ENCODE measurements at regions not wholly inside any gene's neighbourhood (a gene's known extent, or its start where the extent isn't known, plus 50 kb on each side); places are given as distances from the start of the nearest gene placed in this dataset.

DNA sequence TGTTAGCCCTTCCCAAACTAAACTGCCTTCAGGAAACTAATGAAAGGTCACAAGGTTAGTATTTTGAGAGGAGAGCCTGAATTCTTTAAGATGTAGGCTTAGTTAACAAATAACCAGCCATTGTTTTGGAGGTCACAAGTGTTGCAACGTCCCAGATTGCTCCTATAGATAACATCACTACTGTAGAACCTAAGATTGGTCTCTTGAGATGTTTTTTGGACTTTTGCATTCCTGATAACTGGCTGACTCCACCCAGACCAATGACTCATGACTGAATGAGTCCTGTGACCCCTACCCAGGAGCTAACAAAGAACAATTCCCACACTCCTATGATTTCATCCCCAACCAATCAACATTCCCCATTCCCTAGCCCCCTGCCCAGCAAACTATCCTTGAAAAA, 178.8 kb downstream of the SCP2D1 start:
- DNase-seq (ENCODE audit: low read depth in 2 of 3, low spot score in 1 of 3), result no peak

DNA sequence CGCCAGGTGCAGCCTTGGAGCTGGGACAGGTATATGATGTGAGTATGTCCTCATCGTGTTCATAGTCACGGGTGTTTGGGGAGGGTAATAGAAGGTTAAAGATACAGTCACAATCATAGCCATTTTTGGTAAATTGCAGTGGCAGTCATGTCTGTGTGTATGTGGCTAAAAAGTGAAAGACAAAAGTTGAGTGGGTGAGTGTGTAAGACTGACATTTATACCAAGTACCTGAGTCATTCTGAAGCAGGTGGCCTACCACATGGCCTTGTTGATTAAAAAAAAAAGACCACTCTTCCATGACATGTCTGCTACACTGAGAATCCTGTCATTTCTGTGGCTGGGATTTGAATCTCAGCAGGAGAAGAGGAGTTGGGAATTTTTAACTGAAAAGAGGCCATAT, 181.9 kb downstream of the SCP2D1 start:
- no peak for DNase-seq (ENCODE audit: low read depth in 2 of 3, low spot score in 1 of 3)

DNA sequence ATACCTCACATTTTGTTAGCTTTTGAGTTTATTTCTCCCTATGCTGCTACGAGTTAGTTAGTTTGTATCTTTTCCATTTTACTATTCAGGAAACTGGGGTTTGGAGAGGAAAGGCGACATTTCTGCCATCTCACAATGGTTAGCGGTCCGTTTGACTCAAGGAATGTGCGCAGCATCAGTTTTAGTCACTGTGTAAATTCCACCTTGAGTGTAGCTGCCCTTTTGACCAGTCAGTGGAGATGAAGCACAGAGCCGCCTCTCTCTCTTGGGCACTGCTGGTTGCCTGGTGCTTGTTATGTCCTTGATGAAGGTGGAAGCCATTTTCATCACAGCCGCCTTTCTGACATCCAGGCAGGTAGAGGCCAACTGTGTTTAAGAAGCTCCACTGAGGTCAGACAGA, 185.5 kb downstream of the SCP2D1 start:
- no peak for DNase-seq (ENCODE audit: low read depth in 2 of 3, low spot score in 1 of 3)

DNA sequence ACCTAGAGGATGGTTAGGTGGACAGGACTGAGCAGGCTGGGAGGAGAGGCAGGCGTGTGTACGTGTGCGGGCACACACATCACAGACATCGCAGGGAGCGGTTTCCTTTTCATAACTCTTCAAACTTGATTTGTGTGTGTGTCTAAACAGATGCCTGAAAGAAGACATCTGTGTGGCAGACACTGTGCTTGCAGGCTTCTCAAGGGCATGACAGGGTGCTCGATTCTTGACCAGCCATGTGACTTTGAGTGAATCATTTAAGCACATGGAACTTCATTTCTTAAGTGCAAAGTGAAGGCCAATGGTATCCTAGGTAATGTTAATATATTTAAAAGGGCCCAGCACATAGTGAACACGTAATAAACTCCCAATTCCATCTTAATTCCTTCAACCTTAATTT, 186.5 kb downstream of the SCP2D1 start:
- no peak for DNase-seq (ENCODE audit: low read depth in 2 of 3, low spot score in 1 of 3)

- DNase-seq (ENCODE audit: low read depth in 2 of 3, low spot score in 1 of 3), result no peak
These were observed 187.6 kb downstream of the SCP2D1 start for GRCh38 chr20:19001177-19001576.

GRCh38 chr20:19003366-19004336, 190.1 kb downstream of the SCP2D1 start:
- no peak for DNase-seq (ENCODE audit: low read depth in 2 of 3, low spot score in 1 of 3)

GRCh38 chr20:19004975-19005374, 191.4 kb downstream of the SCP2D1 start:
- DNase-seq (ENCODE audit: low read depth in 2 of 3, low spot score in 1 of 3), result no peak

GRCh38 chr20:19008497-19008896, 194.9 kb downstream of the SCP2D1 start:
- no peak for DNase-seq (ENCODE audit: low read depth in 2 of 3, low spot score in 1 of 3)

DNA sequence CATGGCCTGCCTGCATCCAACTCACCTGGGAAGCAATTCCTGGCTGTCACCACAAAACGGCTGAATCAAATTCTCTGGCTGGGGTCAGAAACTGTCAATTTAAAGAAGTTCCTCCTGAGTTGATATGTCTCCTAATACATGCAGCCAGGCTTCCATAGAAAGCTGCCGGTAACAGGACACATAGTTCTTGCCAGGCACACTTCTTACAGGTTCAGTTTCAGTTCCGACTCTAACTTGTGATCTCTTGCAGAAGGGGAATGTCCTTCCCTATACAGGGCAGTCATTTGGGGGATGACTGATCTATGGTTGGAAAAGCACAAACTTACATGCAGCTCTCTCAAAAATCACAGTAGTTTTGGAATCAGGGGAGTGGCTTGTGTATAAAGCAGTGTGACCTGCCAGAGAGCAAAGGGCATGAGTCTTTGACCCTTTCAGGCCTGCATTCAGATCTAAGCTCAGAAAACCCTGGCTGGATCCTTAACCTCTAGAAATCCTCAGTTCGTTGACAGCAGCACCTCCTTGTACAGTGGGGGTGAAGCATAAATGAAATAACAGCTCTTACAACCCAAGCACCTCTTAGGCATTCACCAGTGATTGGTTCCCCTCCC, 195.6 kb downstream of the SCP2D1 start:
- no peak for DNase-seq (ENCODE audit: low read depth in 2 of 3, low spot score in 1 of 3)

GRCh38 chr20:19012676-19013075, 199.1 kb downstream of the SCP2D1 start:
- DNase-seq (ENCODE audit: low read depth in 2 of 3, low spot score in 1 of 3), result no peak

DNA sequence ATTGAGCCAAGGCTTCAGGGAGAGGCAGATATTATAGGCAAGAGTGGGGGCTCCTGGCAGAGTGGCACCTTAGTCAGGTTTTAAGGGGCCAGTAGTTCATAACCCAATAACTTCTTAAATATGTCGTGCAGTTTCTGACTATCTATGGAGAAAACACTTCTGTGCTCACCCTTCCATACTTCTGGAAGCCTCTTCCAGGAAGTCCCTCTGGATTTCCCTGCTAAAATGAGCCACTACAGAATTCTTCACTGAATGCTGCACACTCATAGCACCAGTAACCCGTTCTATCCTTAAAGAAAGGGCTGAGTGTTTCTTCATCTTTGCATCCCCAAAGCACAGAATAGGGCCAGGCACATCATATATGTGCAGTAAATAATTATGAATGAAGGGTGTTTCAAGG, 198.5 kb upstream of the SLC24A3 start:
- no peak for DNase-seq (ENCODE audit: low read depth in 2 of 3, low spot score in 1 of 3)

- DNase-seq (ENCODE audit: low read depth in 2 of 3, low spot score in 1 of 3), result no peak
These were observed 196.9 kb upstream of the SLC24A3 start for GRCh38 chr20:19015351-19016139.

DNA sequence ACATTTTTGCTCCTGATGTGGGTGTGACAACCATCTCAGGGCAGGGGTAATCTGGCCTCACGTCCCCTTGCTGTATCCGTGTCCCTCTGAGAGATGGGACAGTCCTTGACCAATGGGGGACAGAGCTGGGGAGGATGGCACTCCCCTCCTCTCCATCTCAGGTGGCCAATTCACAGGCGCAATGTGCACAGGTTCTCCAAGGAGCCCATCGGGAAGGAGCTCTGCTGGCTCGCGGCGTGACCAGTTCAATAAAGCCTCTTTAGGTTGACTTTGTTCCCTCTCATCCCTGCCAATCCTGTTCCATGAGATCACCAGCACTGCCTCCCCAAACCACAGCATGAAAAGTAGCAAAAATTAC, 196.3 kb upstream of the SLC24A3 start:
- no peak for DNase-seq (ENCODE audit: low read depth in 2 of 3, low spot score in 1 of 3)

DNA sequence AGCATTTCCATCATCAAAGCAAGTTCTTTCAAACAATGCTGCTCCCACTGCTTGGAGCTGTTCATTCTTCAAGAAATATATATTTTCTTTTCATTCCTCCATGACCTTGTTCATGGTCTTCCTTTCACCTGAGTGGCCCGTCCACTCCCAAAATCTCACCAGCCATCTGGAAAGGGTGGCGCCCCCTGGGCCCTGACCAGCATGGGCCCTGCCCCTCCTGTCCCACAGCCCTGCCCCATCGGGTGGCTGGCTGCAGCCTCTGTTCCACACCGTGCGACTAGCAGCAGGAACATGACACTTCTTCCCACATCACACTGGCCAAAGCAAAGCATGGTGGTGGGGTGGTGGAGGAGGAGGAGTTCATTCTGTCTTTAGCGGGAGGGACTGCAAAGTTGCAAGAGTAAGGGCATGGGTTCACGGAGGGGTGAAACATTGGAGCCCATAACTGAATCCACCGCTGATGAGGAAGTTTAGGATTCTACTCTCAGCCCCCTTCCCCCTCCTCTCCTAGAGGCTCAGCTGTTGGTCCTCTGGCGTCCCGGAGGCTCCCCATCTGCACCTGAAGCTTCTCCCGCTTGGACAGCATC, 195.2 kb upstream of the SLC24A3 start:
- DNase-seq (ENCODE audit: low read depth in 2 of 3, low spot score in 1 of 3), result no peak

GRCh38 chr20:19018881-19019280, 193.6 kb upstream of the SLC24A3 start:
- DNase-seq (ENCODE audit: low read depth in 2 of 3, low spot score in 1 of 3), result no peak

GRCh38 chr20:19019734-19020364, 192.6 kb upstream of the SLC24A3 start:
- no peak for DNase-seq (ENCODE audit: low read depth in 2 of 3, low spot score in 1 of 3)

- DNase-seq (ENCODE audit: low read depth in 2 of 3, low spot score in 1 of 3), result no peak
These were observed 190.9 kb upstream of the SLC24A3 start for GRCh38 chr20:19021406-19022117.

DNA sequence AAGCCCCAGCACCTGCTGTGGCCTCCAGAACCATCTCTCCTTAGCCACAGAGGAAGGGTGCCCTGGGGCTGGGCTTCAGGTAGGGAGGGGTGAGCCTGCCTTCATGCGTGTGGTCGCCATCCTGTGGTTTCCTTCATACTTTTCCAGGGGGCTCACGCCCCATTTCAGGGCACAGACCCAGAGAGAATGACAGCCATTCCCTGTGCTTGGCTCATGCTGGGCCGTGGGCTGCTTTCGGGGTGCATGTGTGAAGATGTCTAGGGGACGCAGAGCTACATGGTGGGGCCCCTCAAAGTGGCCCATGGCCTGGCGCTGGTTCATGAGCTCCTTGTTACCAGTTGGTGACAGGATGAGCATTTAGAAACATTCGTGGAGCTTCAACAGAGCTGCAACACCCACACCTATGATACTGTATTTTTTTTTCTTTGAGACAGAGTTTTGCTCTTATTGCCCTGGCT, 190.3 kb upstream of the SLC24A3 start:
- no peak for DNase-seq (ENCODE audit: low read depth in 2 of 3, low spot score in 1 of 3)

GRCh38 chr20:19022791-19023448, 189.5 kb upstream of the SLC24A3 start:
- no peak for DNase-seq (ENCODE audit: low read depth in 2 of 3, low spot score in 1 of 3)
